HFFc6 (cell line): ENCODE measurements at regions not wholly inside any gene's neighbourhood (a gene's known extent, or its start where the extent isn't known, plus 50 kb on each side); places are given as distances from the start of the nearest gene placed in this dataset.

Experiments
- DNase-seq: peaks from one replicate; pipeline ENCODE4 v3.0.0-alpha.2; 2018
- H3K27ac Mint-ChIP-seq: 2 replicates; pipeline ENCODE4 v1.8.0; 2020; ENCODE audit warnings: mild to moderate bottlenecking, mixed read lengths
- H3K27me3 Mint-ChIP-seq: 2 replicates; pipeline ENCODE4 v1.8.0; 2021; ENCODE audit warnings: mild to moderate bottlenecking, moderate library complexity, mixed read lengths; ENCODE audit not compliant: insufficient read depth
- H3K36me3 Mint-ChIP-seq: 2 replicates; pipeline ENCODE4 v1.8.0; 2021; ENCODE audit warnings: low read depth, mixed read lengths
- H3K4me1 Mint-ChIP-seq: 2 replicates; pipeline ENCODE4 v1.8.0; 2020; ENCODE audit warnings: low read depth, mixed read lengths
- H3K4me3 Mint-ChIP-seq: 2 replicates; pipeline ENCODE4 v1.8.0; 2020; ENCODE audit warnings: mild to moderate bottlenecking, moderate library complexity, mixed read lengths
- H3K9me3 Mint-ChIP-seq: 2 replicates; pipeline ENCODE4 v1.8.0; 2020; ENCODE audit warnings: mild to moderate bottlenecking, mixed read lengths
- TF ChIP-seq, protein P1 (sequence below): fragments of 200-600 bp; sonication (generic); IDR thresholded peaks from 2 replicates; pipeline ENCODE4 v1.5.0; 2021; ENCODE audit warnings: antibody characterized with exemption, mild to moderate bottlenecking

DNA sequence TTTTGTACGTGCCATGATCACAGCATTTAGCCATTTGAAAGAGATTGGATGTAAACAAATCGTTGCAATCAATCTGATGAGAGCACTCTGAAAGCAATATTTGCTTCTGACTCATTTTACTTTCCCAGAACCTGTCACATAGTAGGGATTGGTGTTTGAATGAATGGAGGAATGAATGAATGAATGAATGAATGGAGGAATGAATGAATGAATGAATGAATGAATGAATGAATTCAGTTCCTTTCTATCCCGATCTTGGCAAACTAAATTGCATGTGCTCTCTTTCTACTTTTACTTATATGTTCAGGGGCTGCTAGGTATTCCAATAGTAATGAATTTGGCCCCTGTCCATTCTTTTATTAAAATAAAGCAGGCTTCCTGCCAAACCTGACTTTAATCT is 1091.7 kb upstream of the CELF2 start:
- Mint-ChIP-seq H3K36me3 (no peaks in the 10 kb centered on the region; the same call in 1 of the 2 replicates), H3K9me3 (peaks cover 52% of the 10 kb centered on the region), H3K4me3 (no peak overlapping the region), H3K27ac (no peak overlapping the region), H3K27me3 (no peaks in the 10 kb centered on the region; the same call in 1 of the 2 replicates), H3K4me1 (no peaks in the 10 kb centered on the region)
- DNase-seq = no peak
- TF ChIP-seq, protein P1, sequence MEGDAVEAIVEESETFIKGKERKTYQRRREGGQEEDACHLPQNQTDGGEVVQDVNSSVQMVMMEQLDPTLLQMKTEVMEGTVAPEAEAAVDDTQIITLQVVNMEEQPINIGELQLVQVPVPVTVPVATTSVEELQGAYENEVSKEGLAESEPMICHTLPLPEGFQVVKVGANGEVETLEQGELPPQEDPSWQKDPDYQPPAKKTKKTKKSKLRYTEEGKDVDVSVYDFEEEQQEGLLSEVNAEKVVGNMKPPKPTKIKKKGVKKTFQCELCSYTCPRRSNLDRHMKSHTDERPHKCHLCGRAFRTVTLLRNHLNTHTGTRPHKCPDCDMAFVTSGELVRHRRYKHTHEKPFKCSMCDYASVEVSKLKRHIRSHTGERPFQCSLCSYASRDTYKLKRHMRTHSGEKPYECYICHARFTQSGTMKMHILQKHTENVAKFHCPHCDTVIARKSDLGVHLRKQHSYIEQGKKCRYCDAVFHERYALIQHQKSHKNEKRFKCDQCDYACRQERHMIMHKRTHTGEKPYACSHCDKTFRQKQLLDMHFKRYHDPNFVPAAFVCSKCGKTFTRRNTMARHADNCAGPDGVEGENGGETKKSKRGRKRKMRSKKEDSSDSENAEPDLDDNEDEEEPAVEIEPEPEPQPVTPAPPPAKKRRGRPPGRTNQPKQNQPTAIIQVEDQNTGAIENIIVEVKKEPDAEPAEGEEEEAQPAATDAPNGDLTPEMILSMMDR = no peak

DNA sequence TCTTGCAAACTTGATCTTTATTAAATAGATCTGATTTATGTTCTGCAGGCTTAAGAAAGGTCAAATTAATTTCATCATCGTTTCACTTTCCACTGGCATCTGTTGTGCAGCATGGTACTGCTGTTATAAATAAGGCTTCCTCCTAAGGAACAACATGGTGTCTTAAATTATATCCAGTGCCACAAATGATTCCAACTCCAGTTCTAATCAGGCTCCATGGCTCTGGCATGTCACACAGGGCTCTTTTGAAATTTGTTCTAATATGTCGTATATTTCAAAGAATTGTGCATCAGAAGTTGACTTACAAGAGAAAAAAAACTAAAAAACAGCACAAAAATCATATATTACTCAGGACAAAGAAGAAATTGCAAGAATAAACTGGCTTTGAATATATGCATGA is 1090.8 kb upstream of the CELF2 start:
- H3K9me3 Mint-ChIP-seq = peaks cover 51% of the 10 kb centered on the region
- H3K27ac Mint-ChIP-seq = no peak overlapping the region
- H3K27me3 Mint-ChIP-seq = no peaks in the 10 kb centered on the region; the same call in 1 of the 2 replicates
- no peaks in the 10 kb centered on the region for H3K4me1 Mint-ChIP-seq
- H3K36me3 Mint-ChIP-seq = no peaks in the 10 kb centered on the region; the same call in 1 of the 2 replicates
- TF ChIP-seq, protein P1 = no peak
- DNase-seq = no peak
- H3K4me3 Mint-ChIP-seq = no peak overlapping the region

DNA sequence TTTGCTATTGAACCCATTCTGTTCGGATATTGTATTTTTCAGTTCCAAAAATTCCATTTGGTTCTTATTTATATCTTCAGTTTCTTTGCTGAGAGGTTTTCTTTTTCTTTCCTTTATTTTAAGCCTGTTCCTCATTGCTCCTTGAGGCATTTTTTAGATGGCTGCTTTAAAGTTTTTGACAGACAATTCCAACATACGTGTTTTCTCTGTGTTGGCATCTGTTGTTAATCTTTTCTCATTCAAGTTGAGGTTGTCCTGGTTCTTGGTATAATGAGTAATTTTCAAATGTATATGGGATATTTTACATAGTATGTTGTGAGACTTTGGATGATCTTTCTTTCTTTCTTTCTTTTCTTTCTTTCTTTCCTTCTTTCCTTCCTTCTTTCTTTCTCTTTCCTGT is 1078.0 kb upstream of the CELF2 start:
- Mint-ChIP-seq H3K4me3 (no peak overlapping the region), H3K27ac (no peak overlapping the region), H3K9me3 (peaks cover 43% of the 10 kb centered on the region), H3K27me3 (no peaks in the 10 kb centered on the region), H3K4me1 (no peaks in the 10 kb centered on the region), H3K36me3 (no peaks in the 10 kb centered on the region)
- DNase-seq = no peak
- TF ChIP-seq, protein P1 = no peak

DNA sequence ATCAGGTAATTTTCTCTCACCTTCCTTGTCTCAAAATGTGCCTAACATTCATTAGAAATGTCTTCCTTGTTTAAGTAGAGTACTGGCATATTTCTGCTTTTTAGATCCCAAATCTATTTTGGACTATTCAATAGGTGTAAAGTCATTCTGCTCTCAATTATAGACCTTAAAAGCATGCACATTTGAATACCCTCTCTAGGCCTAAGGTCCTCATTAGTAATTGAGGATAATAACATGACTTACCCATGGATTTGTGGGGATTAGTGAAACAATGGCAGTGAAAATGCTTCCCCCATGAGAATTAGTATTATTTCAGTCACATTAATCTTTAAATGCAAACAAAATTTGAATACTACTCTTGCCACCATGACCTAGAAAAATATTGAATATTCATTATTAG is 1073.0 kb upstream of the CELF2 start:
- peaks cover 52% of the 10 kb centered on the region for H3K9me3 Mint-ChIP-seq
- H3K27ac Mint-ChIP-seq = no peak overlapping the region
- H3K36me3 Mint-ChIP-seq = no peaks in the 10 kb centered on the region
- DNase-seq = no peak
- H3K27me3 Mint-ChIP-seq = no peaks in the 10 kb centered on the region
- H3K4me3 Mint-ChIP-seq = no peak overlapping the region
- TF ChIP-seq, protein P1 = no peak
- H3K4me1 Mint-ChIP-seq = no peaks in the 10 kb centered on the region

DNA sequence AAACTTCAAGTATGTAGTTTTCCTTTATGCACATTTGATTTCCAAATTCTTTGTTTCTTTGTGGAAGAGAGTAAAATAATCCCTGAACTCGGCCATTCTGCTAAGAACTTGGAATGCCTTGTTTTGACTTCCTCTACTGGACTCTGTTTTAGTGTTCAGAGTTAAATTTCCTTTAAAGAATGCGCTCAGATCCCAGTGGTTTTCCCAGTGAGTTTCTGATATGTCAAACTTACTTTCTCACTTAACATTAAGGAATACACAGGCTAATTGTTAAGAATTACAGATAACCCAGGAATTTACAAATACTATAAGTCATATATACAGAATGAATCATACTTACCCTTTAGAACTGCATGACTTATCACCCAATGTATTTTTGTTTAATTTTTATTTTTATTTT is 1067.6 kb upstream of the CELF2 start:
- no peaks in the 10 kb centered on the region for H3K4me1 Mint-ChIP-seq
- no peak overlapping the region for H3K4me3 Mint-ChIP-seq
- peaks cover 31% of the 10 kb centered on the region for H3K9me3 Mint-ChIP-seq
- no peaks in the 10 kb centered on the region for H3K27me3 Mint-ChIP-seq
- no peaks in the 10 kb centered on the region for H3K36me3 Mint-ChIP-seq
- DNase-seq = no peak
- TF ChIP-seq, protein P1 = no peak
- no peak overlapping the region for H3K27ac Mint-ChIP-seq
